ENCODE measurements at regions not wholly inside any gene's neighbourhood (a gene's known extent, or its start where the extent isn't known, plus 50 kb on each side); places are given as distances from the start of the nearest gene placed in this dataset.

DNA sequence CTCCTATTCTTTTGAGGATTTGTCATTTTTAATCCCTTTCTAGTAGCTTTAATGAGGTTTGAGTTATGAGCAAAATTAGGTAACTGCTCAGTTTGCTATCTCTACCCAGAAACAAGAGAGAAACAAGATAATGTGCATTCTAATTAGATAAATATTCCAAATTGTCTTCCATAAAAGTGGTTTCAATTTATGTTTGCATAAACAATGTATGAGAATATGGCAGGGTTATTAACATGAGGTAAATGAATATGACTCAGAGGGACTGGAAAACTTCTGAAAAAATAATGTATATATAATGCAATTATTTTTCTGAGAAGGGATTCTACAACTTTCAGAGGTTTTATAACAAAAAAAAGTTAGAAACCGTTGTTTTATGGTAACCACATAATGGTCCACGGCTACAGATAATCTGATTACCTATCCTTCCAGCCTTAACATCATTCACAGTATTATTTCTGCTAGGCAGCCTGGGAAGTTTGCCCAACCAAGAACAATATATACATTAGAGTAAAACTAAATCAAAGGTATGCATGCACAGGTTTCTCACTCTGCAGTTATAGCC, 101.2 kb downstream of the CRPPA start:
- TF ChIP-seq, protein P1, sequence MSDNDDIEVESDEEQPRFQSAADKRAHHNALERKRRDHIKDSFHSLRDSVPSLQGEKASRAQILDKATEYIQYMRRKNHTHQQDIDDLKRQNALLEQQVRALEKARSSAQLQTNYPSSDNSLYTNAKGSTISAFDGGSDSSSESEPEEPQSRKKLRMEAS (IDR thresholded peaks at IDR 0.05): no peak
- TF ChIP-seq USF1 (IDR thresholded peaks at IDR 0.05) (no peak), REST (IDR thresholded peaks at IDR 0.05; ENCODE audit: low read depth) (no peak), FOXM1 (IDR thresholded peaks at IDR 0.05; ENCODE audit: borderline replicate concordance, low read depth) (no peak), EP300 (IDR thresholded peaks at IDR 0.05; ENCODE audit: borderline replicate concordance) (no peak), CEBPB (IDR thresholded peaks at IDR 0.05) (no peak), ZBTB7A (IDR thresholded peaks at IDR 0.05; ENCODE audit: low read depth) (no peak), CREB1 (IDR thresholded peaks at IDR 0.05; ENCODE audit: low read depth) (no peak), YY1 (IDR thresholded peaks at IDR 0.05; ENCODE audit: low read depth) (no peak), EGR1 (IDR thresholded peaks at IDR 0.05) (no peak), RAD21 (IDR thresholded peaks at IDR 0.05; ENCODE audit: low read depth) (no peak), TEAD4 (IDR thresholded peaks at IDR 0.05) (no peak), NFIC (IDR thresholded peaks at IDR 0.05) (no peak), TAF1 (IDR thresholded peaks at IDR 0.05; ENCODE audit: low read depth) (no peak), TCF12 (IDR thresholded peaks at IDR 0.05; ENCODE audit: low read depth) (no peak)

DNA sequence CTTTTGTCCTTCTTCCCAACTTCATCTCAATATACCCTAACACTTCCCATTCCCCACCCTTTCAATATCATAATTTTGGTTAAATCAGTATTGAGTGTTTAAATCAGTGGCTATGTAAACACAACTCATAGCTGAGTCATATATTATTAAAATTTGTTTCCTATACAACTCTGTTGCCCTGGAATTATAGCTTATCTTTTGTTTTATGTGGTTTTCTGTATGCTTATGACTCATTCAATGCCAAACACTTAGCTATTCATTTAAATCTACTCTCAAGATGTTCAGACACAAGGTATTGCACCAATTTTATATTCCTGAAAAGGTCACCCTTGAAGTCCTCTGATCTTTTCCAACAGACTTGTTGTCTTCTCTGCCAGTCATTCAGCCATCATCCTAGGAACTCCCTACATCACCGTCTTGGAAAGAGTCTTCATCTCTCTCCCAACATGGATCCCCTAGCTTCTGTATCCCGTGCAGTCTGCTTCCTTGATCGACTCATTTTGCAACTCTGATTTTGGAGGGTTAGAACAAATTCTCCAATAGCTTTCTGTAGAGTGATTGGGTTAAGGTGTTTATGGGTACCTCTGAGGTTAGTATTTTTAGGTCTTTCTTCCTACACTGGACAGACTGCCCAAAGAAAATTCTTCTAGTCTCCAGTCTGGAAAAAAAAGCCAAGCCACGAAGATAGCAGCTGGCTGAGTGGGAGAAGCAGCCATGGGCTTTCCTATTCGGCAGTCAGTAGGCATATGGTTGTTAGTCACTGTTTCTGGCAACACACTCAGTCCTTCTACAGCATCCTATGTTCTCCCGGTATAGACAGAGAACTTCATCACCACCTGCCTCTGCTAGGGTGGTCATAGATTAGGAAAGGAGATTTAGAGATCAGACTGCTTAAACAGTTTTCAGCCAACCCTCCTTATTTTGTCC, 102.1 kb downstream of the CRPPA start:
- TF ChIP-seq EGR1 (IDR thresholded peaks at IDR 0.05) (no peak), REST (IDR thresholded peaks at IDR 0.05; ENCODE audit: low read depth) (no peak), CREB1 (IDR thresholded peaks at IDR 0.05; ENCODE audit: low read depth) (no peak), EP300 (IDR thresholded peaks at IDR 0.05; ENCODE audit: borderline replicate concordance) (no peak), TCF12 (IDR thresholded peaks at IDR 0.05; ENCODE audit: low read depth) (no peak), USF1 (IDR thresholded peaks at IDR 0.05) (no peak), FOXM1 (IDR thresholded peaks at IDR 0.05; ENCODE audit: borderline replicate concordance, low read depth) (no peak), NFIC (IDR thresholded peaks at IDR 0.05) (no peak), CEBPB (IDR thresholded peaks at IDR 0.05) (no peak), TAF1 (IDR thresholded peaks at IDR 0.05; ENCODE audit: low read depth) (no peak), ZBTB7A (IDR thresholded peaks at IDR 0.05; ENCODE audit: low read depth) (no peak), TEAD4 (IDR thresholded peaks at IDR 0.05) (no peak), YY1 (IDR thresholded peaks at IDR 0.05; ENCODE audit: low read depth) (no peak)
- TF ChIP-seq, protein P1 (IDR thresholded peaks at IDR 0.05): no peak

GRCh38 chr7:16318463-16318862, 102.9 kb downstream of the CRPPA start:
- TF ChIP-seq CEBPB (IDR thresholded peaks at IDR 0.05) (no peak), TEAD4 (IDR thresholded peaks at IDR 0.05) (no peak), REST (IDR thresholded peaks at IDR 0.05; ENCODE audit: low read depth) (no peak), CREB1 (IDR thresholded peaks at IDR 0.05; ENCODE audit: low read depth) (no peak), TAF1 (IDR thresholded peaks at IDR 0.05; ENCODE audit: low read depth) (no peak), USF1 (IDR thresholded peaks at IDR 0.05) (no peak), TCF12 (IDR thresholded peaks at IDR 0.05; ENCODE audit: low read depth) (no peak), NFIC (IDR thresholded peaks at IDR 0.05) (no peak), EP300 (IDR thresholded peaks at IDR 0.05; ENCODE audit: borderline replicate concordance) (no peak), YY1 (IDR thresholded peaks at IDR 0.05; ENCODE audit: low read depth) (no peak)
- TF ChIP-seq, protein P1 (IDR thresholded peaks at IDR 0.05): no peak
